ENCODE measurements at regions not wholly inside any gene's neighbourhood (a gene's known extent, or its start where the extent isn't known, plus 50 kb on each side); places are given as distances from the start of the nearest gene placed in this dataset.

- Histone ChIP-seq H3K27ac (ENCODE audit: low read length in 2 of 2) (no peak overlapping the region), H3K4me1 (ENCODE audit: control insufficient read depth in 2 of 2, insufficient read depth in 2 of 2, low read length in 2 of 2) (no peaks in the 10 kb centered on the region), H3K27me3 (replicated peaks in 1 of 4; ENCODE audit: control extremely low read depth in 1 of 4, control insufficient read depth in 3 of 4, insufficient read depth in 4 of 4, low read length in 3 of 4) (no peaks in the 10 kb centered on the region), H3K9ac (ENCODE audit: low read length) (no peak overlapping the region), H3K4me2 (replicated peaks; ENCODE audit: low read depth, low read length, poor library complexity, severe bottlenecking) (no peak overlapping the region), H2AFZ (ENCODE audit: insufficient read depth, low read depth, low read length, poor library complexity, severe bottlenecking) (no peak overlapping the region), H3K79me2 (ENCODE audit: control insufficient read depth, insufficient read depth, low read length) (no peaks in the 10 kb centered on the region), H3K4me3 (ENCODE audit: control extremely low read depth in 1 of 5, extremely low read depth in 1 of 5, insufficient read depth in 1 of 5, low read depth in 2 of 5, low read length in 4 of 5) (no peak overlapping the region), H4K20me1 (ENCODE audit: control insufficient read depth, insufficient read depth, low read length, poor library complexity, severe bottlenecking) (no peaks in the 10 kb centered on the region), H3K9me3 (ENCODE audit: control extremely low read depth in 1 of 3, control insufficient read depth in 2 of 3, insufficient read depth in 1 of 3, low read length in 2 of 3) (no peaks in the 10 kb centered on the region), H3K36me3 (replicated peaks in 1 of 2; ENCODE audit: control extremely low read depth in 1 of 2, control insufficient read depth in 1 of 2, extremely low read depth in 1 of 2, insufficient read depth in 2 of 2, low read length in 1 of 2) (no peaks in the 10 kb centered on the region)
- no peak for DNase-seq
- no peak for ATAC-seq (ENCODE audit: low read depth)
- H3K9me3 Mint-ChIP-seq (ENCODE audit: insufficient read depth) = no peaks in the 10 kb centered on the region
- ChIA-PET CTCF (no interaction called here), POLR2A (no interaction called here)
- H3K4me3 Mint-ChIP-seq = no peak overlapping the region
- no peak overlapping the region for H3K27ac Mint-ChIP-seq
- intact Hi-C loops (cut with micrococcal nuclease) = no loop called here
- peaks cover 6% of the 10 kb centered on the region for H3K27me3 Mint-ChIP-seq
- no CpG with 5 or more reads among the region's 1 CpG for WGBS (ENCODE audit: insufficient coverage)
- H3K4me1 Mint-ChIP-seq = no peaks in the 10 kb centered on the region
- TF ChIP-seq EZH2 (IDR thresholded peaks at IDR 0.05; ENCODE audit: borderline replicate concordance, insufficient read depth, low read depth, low read length, poor library complexity, severe bottlenecking) (no peak), CTCF (IDR thresholded peaks at IDR 0.05) (no peak)
Measured at GRCh38 chr10:64079341-64079740, 558.1 kb downstream of the REEP3 start.

GRCh38 chr10:64080071-64080470 is 558.9 kb downstream of the REEP3 start:
- CTCF ChIA-PET = no interaction called here
- no peaks in the 10 kb centered on the region for H3K9me3 Mint-ChIP-seq (ENCODE audit: insufficient read depth)
- no peaks in the 10 kb centered on the region for H3K79me2 ChIP-seq (ENCODE audit: control insufficient read depth, insufficient read depth, low read length)
- no peaks in the 10 kb centered on the region for H3K4me1 ChIP-seq (ENCODE audit: control insufficient read depth in 2 of 2, insufficient read depth in 2 of 2, low read length in 2 of 2)
- peaks cover 6% of the 10 kb centered on the region for H3K27me3 Mint-ChIP-seq
- no peak overlapping the region for H3K4me3 ChIP-seq (ENCODE audit: control extremely low read depth in 1 of 5, extremely low read depth in 1 of 5, insufficient read depth in 1 of 5, low read depth in 2 of 5, low read length in 4 of 5)
- H3K9ac ChIP-seq (ENCODE audit: low read length) = no peak overlapping the region
- ATAC-seq (ENCODE audit: low read depth) = no peak
- no peaks in the 10 kb centered on the region for H3K9me3 ChIP-seq (ENCODE audit: control extremely low read depth in 1 of 3, control insufficient read depth in 2 of 3, insufficient read depth in 1 of 3, low read length in 2 of 3)
- no peaks in the 10 kb centered on the region for H3K27me3 ChIP-seq (replicated peaks in 1 of 4; ENCODE audit: control extremely low read depth in 1 of 4, control insufficient read depth in 3 of 4, insufficient read depth in 4 of 4, low read length in 3 of 4)
- POLR2A ChIA-PET = no interaction called here
- WGBS (ENCODE audit: insufficient coverage) = 86% methylated on average over 1 of the region's 1 CpG
- H3K4me3 Mint-ChIP-seq = no peak overlapping the region
- H3K4me1 Mint-ChIP-seq = no peaks in the 10 kb centered on the region
- no peak overlapping the region for H2AFZ ChIP-seq (ENCODE audit: insufficient read depth, low read depth, low read length, poor library complexity, severe bottlenecking)
- H3K4me2 ChIP-seq (replicated peaks; ENCODE audit: low read depth, low read length, poor library complexity, severe bottlenecking) = no peak overlapping the region
- H4K20me1 ChIP-seq (ENCODE audit: control insufficient read depth, insufficient read depth, low read length, poor library complexity, severe bottlenecking) = no peaks in the 10 kb centered on the region
- DNase-seq = no peak
- intact Hi-C loops (cut with micrococcal nuclease) = no loop called here
- no peaks in the 10 kb centered on the region for H3K36me3 ChIP-seq (replicated peaks in 1 of 2; ENCODE audit: control extremely low read depth in 1 of 2, control insufficient read depth in 1 of 2, extremely low read depth in 1 of 2, insufficient read depth in 2 of 2, low read length in 1 of 2)
- TF ChIP-seq EZH2 (IDR thresholded peaks at IDR 0.05; ENCODE audit: borderline replicate concordance, insufficient read depth, low read depth, low read length, poor library complexity, severe bottlenecking) (no peak), CTCF (IDR thresholded peaks at IDR 0.05) (no peak)
- H3K27ac ChIP-seq (ENCODE audit: low read length in 2 of 2) = no peak overlapping the region
- no peak overlapping the region for H3K27ac Mint-ChIP-seq

Data from B cell (primary cell).